ENCODE measurements at regions not wholly inside any gene's neighbourhood (a gene's known extent, or its start where the extent isn't known, plus 50 kb on each side); places are given as distances from the start of the nearest gene placed in this dataset.

DNA sequence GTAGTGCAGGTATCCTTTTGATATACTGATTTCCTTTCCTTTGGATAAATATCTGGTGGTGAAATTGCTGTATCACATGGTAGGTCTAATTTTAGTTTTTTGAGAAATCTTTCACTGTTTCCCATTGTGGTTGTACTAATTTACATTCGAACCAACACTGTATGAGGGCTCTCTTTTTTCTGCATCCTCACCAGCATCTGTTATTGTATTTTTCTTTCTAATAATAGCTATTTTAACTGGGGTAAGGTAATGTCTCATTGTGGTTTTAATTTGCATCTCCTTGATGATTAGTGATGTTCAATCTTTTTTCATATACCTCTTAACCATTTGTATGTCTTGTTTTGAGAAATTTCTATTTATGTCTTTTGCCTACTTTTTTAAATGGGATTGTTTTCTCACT lies 335.4 kb upstream of the MTPN start:
- no peak for TF ChIP-seq ZFX (IDR thresholded peaks at IDR 0.05)
- TF ChIP-seq, protein P1, sequence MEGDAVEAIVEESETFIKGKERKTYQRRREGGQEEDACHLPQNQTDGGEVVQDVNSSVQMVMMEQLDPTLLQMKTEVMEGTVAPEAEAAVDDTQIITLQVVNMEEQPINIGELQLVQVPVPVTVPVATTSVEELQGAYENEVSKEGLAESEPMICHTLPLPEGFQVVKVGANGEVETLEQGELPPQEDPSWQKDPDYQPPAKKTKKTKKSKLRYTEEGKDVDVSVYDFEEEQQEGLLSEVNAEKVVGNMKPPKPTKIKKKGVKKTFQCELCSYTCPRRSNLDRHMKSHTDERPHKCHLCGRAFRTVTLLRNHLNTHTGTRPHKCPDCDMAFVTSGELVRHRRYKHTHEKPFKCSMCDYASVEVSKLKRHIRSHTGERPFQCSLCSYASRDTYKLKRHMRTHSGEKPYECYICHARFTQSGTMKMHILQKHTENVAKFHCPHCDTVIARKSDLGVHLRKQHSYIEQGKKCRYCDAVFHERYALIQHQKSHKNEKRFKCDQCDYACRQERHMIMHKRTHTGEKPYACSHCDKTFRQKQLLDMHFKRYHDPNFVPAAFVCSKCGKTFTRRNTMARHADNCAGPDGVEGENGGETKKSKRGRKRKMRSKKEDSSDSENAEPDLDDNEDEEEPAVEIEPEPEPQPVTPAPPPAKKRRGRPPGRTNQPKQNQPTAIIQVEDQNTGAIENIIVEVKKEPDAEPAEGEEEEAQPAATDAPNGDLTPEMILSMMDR (conservative IDR thresholded peaks at IDR 0.05) = no peak
- H3K27ac ChIP-seq = no peak overlapping the region

DNA sequence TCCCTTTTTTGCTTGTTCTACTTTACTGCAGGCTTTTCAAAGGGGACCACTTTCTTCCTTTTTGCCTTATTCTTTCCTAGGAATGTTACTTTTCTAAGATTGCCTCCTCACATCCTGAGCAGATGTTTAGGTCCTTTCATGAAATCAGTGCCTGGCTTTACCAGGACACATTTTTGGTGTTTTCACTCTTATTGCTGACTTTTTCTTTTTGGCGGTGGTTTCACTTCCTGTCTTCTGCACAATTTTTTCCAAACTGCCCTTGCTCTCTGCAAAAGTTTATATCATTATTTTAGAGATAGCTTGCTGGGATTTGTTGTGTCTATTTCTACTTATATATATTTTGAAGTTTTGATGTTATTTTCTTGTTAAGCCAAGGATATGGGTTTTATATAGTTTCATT lies 332.2 kb upstream of the MTPN start:
- H3K27ac ChIP-seq = no peak overlapping the region

DNA sequence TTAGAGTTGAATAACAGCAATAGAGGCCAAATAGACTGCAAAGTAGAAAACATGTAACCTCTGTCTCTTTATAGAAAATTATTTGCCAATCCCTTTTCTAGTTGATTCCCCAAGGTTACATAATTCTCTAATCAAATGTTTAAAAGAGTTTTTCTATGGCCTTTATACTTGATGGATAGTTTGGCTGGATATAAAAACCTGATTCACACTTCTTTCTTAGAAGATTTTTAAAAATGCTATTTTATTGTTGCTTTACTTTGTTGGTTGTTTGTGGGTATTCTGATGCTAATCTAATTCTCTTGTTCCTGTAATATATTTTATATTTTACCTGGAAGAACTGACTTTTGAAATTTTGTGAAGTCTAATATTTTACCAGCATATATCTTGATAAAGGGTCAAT lies 331.1 kb upstream of the MTPN start:
- no peak overlapping the region for H3K27ac ChIP-seq
- no peak for TF ChIP-seq ZFX (IDR thresholded peaks at IDR 0.05)
- TF ChIP-seq, protein P1 (conservative IDR thresholded peaks at IDR 0.05) = no peak

More for the DNA sequence above, 332.2 kb upstream of the MTPN start:
- TF ChIP-seq, protein P1 (conservative IDR thresholded peaks at IDR 0.05) = no peak
- TF ChIP-seq ZFX (IDR thresholded peaks at IDR 0.05) = no peak

DNA sequence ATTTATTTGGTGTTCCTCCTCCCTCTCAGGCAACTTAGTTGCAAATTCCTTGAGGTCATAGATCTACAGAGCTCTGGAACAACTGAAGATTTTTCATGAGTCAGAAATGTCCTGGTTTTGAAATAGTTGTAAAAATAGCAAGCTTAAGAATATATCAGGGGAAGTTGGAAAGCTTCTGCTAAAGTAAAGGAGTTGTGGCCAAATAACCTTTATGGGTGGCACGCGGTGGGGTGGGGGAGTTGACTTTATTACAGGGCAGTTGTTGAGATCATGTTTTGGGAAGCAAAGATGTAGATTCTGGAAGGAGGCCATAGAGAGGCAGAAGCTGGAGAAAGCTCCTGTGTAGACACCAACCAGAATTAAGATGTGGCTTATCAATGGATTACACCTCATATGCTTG lies 326.0 kb upstream of the MTPN start:
- no peak for TF ChIP-seq ZFX (IDR thresholded peaks at IDR 0.05)
- TF ChIP-seq, protein P1 (conservative IDR thresholded peaks at IDR 0.05) = no peak
- H3K27ac ChIP-seq = no peak overlapping the region

DNA sequence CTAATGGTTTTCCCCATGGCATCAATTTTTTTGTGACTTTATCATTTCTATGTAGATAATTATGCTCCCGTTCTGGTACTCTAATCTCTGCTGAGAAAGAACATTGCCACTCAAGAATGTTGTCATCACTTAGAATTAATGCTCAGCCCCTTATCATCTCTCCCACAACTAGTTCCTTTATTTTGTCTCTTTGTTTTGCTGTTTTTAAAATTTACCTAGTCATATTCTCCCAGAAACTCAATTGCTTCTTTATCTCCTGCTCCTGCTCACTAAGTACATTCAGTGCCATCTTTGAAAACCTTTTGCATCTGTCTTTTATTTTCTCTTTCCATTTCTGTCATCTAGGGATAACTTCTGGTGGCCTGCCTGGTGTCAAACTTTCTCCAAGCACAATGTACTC lies 324.9 kb upstream of the MTPN start:
- no peak overlapping the region for H3K27ac ChIP-seq
- no peak for TF ChIP-seq ZFX (IDR thresholded peaks at IDR 0.05)
- TF ChIP-seq, protein P1 (conservative IDR thresholded peaks at IDR 0.05) = no peak

DNA sequence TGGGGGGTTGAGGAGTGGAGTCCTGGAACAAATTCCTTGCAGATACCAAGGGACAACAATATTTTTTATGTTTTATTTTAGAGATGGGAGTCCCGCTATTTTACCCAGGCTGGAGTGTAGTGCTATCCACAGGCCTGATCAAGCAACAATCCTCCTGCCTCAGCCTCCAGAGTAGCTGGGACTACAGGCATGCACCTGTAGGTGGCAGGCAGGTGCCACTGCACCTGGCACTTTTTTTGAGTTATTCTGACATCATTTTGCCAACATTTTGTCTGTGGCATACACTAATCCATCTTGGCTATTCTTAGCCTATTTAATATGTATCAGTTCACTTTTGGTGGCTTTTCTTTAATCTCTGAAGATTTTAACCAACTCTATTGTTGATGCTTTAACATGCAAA lies 317.8 kb upstream of the MTPN start:
- TF ChIP-seq ZFX (IDR thresholded peaks at IDR 0.05) = no peak
- TF ChIP-seq, protein P1 (conservative IDR thresholded peaks at IDR 0.05) = peak; percentile 69
- no peak overlapping the region for H3K27ac ChIP-seq

DNA sequence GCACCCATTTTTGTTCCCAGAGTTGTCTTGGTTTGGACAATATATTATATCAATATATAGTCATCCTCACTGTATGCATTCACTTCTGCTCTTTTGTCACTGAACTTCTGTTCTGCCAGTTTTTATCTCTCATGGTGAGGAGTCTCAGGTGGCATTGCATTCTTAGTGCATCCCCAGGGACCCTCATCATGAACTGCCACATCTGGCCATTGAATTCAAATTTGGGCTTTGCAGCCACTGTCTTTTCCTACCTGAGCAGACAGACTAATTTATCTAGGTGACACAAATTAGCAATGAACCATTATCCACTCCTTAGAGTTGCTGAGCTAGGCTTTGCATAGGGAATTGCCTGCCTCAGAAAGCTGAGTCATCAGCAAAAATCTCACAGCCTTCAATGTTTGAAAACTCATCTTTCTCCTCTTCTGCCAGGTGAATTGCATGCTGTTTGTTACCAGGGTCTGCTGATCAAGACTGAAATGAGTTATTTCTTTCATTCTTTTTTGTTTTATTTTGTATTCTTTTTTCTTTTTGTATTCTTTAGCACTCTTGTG lies 316.8 kb upstream of the MTPN start:
- no peak for TF ChIP-seq ZFX (IDR thresholded peaks at IDR 0.05)
- TF ChIP-seq, protein P1 (conservative IDR thresholded peaks at IDR 0.05) = no peak
- no peak overlapping the region for H3K27ac ChIP-seq

Data from C4-2B (cell line).